ENCODE measurements at regions not wholly inside any gene's neighbourhood (a gene's known extent, or its start where the extent isn't known, plus 50 kb on each side); places are given as distances from the start of the nearest gene placed in this dataset.

GRCh38 chr11:134510233-134511040, 98.4 kb upstream of the B3GAT1 start:
- Histone ChIP-seq H3K27me3 (no peaks in the 10 kb centered on the region), H3K4me3 (no peak overlapping the region), H3K36me3 (no peaks in the 10 kb centered on the region), H3K27ac (no peak overlapping the region), H3K9me3 (no peaks in the 10 kb centered on the region), H3K4me1 (no peaks in the 10 kb centered on the region)
- DNase-seq = peak in 1 of 3 donors; percentile 46
- intact Hi-C loops (cut with DNase I) = no loop called here
- TF ChIP-seq POLR2A (IDR thresholded peaks at IDR 0.05) = no peak
- no peak for TF ChIP-seq CTCF (IDR thresholded peaks at IDR 0.05)
- 84% methylated on average over 7 of the region's 22 CpGs for WGBS (ENCODE audit: insufficient coverage, low coverage, low lambda C conversion rate, missing lambda C conversion rate)
- ATAC-seq = no peak

GRCh38 chr11:134509381-134510232, 97.6 kb upstream of the B3GAT1 start:
- H3K27ac ChIP-seq = no peak overlapping the region
- H3K9me3 ChIP-seq = no peaks in the 10 kb centered on the region
- 89% methylated on average over 7 of the region's 20 CpGs for WGBS (ENCODE audit: insufficient coverage, low coverage, low lambda C conversion rate, missing lambda C conversion rate)
- H3K27me3 ChIP-seq = no peaks in the 10 kb centered on the region
- intact Hi-C loops (cut with DNase I) = no loop called here
- H3K4me1 ChIP-seq = no peaks in the 10 kb centered on the region
- TF ChIP-seq POLR2A (IDR thresholded peaks at IDR 0.05) = no peak
- TF ChIP-seq CTCF (IDR thresholded peaks at IDR 0.05) = no peak
- DNase-seq (peak in 2 of 3 donors; percentile 28 to 39), ATAC-seq (no peak)
- no peak overlapping the region for H3K4me3 ChIP-seq
- no peaks in the 10 kb centered on the region for H3K36me3 ChIP-seq

DNA sequence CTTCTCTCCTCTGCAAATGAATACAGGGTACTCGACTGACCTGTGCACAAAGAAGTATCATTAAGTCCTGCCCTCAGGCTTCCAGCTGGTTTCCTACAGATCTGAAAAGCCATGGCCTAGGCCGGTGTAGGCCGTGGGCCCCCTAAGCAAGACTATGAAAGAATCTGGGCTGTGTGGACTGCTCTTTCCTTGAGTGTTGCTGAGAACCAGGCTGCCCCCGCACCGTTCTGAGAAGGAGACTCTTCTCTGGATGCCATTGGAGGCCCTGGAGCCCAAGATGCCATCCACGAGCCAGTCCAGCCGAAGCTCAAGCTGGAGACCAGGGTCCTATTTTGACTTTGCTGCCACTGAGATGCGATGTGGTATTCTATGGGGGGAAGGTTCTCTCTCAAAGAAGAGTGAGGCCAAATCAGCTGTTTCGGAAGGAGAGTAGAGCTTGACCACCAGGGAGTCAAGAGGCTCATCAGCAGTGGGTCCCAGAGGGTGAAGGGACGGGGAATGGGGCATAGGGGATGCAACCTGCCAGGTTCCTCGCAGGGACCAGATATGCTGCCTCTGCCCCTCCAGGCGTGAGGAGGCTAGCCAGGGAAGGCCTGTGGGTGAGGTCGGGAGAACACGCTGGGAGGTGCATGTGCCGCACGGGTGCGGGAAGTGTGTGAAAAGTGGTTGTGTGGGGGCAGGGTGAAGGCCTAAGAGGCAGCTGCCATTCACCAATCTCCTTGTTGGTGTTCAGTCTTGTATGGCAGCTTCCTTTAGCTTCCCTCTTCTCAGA, 96.4 kb upstream of the B3GAT1 start:
- ATAC-seq = no peak
- no peak for TF ChIP-seq POLR2A (IDR thresholded peaks at IDR 0.05)
- TF ChIP-seq CTCF (IDR thresholded peaks at IDR 0.05) = no peak
- WGBS (ENCODE audit: insufficient coverage, low coverage, low lambda C conversion rate, missing lambda C conversion rate) = 90% methylated on average over 6 of the region's 17 CpGs
- H3K4me1 ChIP-seq = no peaks in the 10 kb centered on the region
- no peak overlapping the region for H3K4me3 ChIP-seq
- intact Hi-C loops (cut with DNase I) = no loop called here
- no peaks in the 10 kb centered on the region for H3K27me3 ChIP-seq
- H3K36me3 ChIP-seq = no peaks in the 10 kb centered on the region
- H3K27ac ChIP-seq = no peak overlapping the region
- peak in 1 of 3 donors; percentile 24 for DNase-seq
- no peaks in the 10 kb centered on the region for H3K9me3 ChIP-seq

- Histone ChIP-seq H3K36me3 (no peaks in the 10 kb centered on the region), H3K4me1 (no peaks in the 10 kb centered on the region), H3K27ac (no peak overlapping the region), H3K4me3 (no peak overlapping the region), H3K27me3 (no peaks in the 10 kb centered on the region), H3K9me3 (no peaks in the 10 kb centered on the region)
- ATAC-seq = no peak
- no peak for DNase-seq
- TF ChIP-seq CTCF (IDR thresholded peaks at IDR 0.05) (no peak), POLR2A (IDR thresholded peaks at IDR 0.05) (no peak)
- 76% methylated on average over 2 of the region's 2 CpGs for WGBS (ENCODE audit: insufficient coverage, low coverage, low lambda C conversion rate, missing lambda C conversion rate)
- intact Hi-C loops (cut with DNase I) = no loop called here
Observed at GRCh38 chr11:134506046-134506445, 94.0 kb upstream of the B3GAT1 start.

Data from right lobe of liver (tissue), 6 donors.